GM18519 (cell line): ENCODE measurements at regions not wholly inside any gene's neighbourhood (a gene's known extent, or its start where the extent isn't known, plus 50 kb on each side); places are given as distances from the start of the nearest gene placed in this dataset.
A peak's percentile ranks its signal among the peaks of the same experiment; 100 is the strongest.
"Not testable (repeated sequence)": the region's sequence is repeated elsewhere in the genome, so short reads cannot be mapped to it uniquely, and the experiment has no call there.

Source experiments
- ATAC-seq: cut with Tn5 transposase; IDR thresholded peaks from one replicate; pipeline ENCODE4 v1.9.1; 2021; ENCODE audit warnings: mild to moderate bottlenecking, moderate library complexity; ENCODE audit not compliant: unreplicated experiment, low FRiP score

- no peak for ATAC-seq
Measured at GRCh38 chr5:153209016-153209415, 281.5 kb upstream of the GRIA1 start.

GRCh38 chr5:153209687-153210086, 280.8 kb upstream of the GRIA1 start:
- no peak for ATAC-seq

GRCh38 chr5:153211076-153211475, 279.4 kb upstream of the GRIA1 start:
- ATAC-seq = no peak

GRCh38 chr5:153212471-153212870, 278.0 kb upstream of the GRIA1 start:
- ATAC-seq = no peak

- no peak for ATAC-seq
Measured at GRCh38 chr5:153222936-153223335, 267.5 kb upstream of the GRIA1 start.

- no peak for ATAC-seq
Measured at GRCh38 chr5:153223376-153223775, 267.1 kb upstream of the GRIA1 start.

GRCh38 chr5:153224651-153225050, 265.8 kb upstream of the GRIA1 start:
- no peak for ATAC-seq

- ATAC-seq = no peak
Measured at GRCh38 chr5:153233933-153234332, 256.5 kb upstream of the GRIA1 start.

GRCh38 chr5:153236319-153236718, 254.2 kb upstream of the GRIA1 start:
- ATAC-seq = no peak

- peak; percentile 49 for ATAC-seq
Measured at GRCh38 chr5:153237671-153238332, 252.7 kb upstream of the GRIA1 start.

GRCh38 chr5:153257381-153257780, 233.1 kb upstream of the GRIA1 start:
- ATAC-seq = no peak

GRCh38 chr5:153258469-153258868, 232.0 kb upstream of the GRIA1 start:
- no peak for ATAC-seq

- no peak for ATAC-seq
Measured at GRCh38 chr5:153267506-153267905, 223.0 kb upstream of the GRIA1 start.

GRCh38 chr5:153275695-153276094, 214.8 kb upstream of the GRIA1 start:
- ATAC-seq = no peak

- no peak for ATAC-seq
Measured at GRCh38 chr5:153276151-153276550, 214.3 kb upstream of the GRIA1 start.

- ATAC-seq = not testable (repeated sequence)
Measured at GRCh38 chr5:153296251-153296844, 194.1 kb upstream of the GRIA1 start.

GRCh38 chr5:153299891-153300290, 190.6 kb upstream of the GRIA1 start:
- ATAC-seq = no peak

GRCh38 chr5:153308282-153308681, 182.2 kb upstream of the GRIA1 start:
- no peak for ATAC-seq

GRCh38 chr5:153318556-153318955, 171.9 kb upstream of the GRIA1 start:
- no peak for ATAC-seq

- ATAC-seq = no peak
Measured at GRCh38 chr5:153321478-153321877, 169.0 kb upstream of the GRIA1 start.

- no peak for ATAC-seq
Measured at GRCh38 chr5:153340139-153340538, 150.3 kb upstream of the GRIA1 start.

GRCh38 chr5:153340738-153341137, 149.7 kb upstream of the GRIA1 start:
- ATAC-seq = no peak
